Keratinocyte (primary cell): ENCODE measurements at regions not wholly inside any gene's neighbourhood (a gene's known extent, or its start where the extent isn't known, plus 50 kb on each side); places are given as distances from the start of the nearest gene placed in this dataset.

ENCODE experiments used
- DNase-seq: peaks from one replicate; pipeline ENCODE4 v3.0.0-alpha.2; 2011; ENCODE audit warnings: low read depth, missing footprints, low spot score
- FAIRE-seq: peaks from 2 replicates; lab custom pipeline; 2011; peaks lifted over from hg19 to GRCh38; lab: Jason Lieb, UNC
- H2AFZ ChIP-seq: 2 replicates; pipeline ENCODE4 v1.6.0; 2012; ENCODE audit warnings: low read length, control low read depth, inconsistent platforms; ENCODE audit not compliant: control insufficient read depth
- H3K27ac ChIP-seq: 2 replicates; pipeline ENCODE4 v1.5.1; 2011; ENCODE audit warnings: low read length; ENCODE audit not compliant: control insufficient read depth, insufficient read depth
- H3K27me3 ChIP-seq: 3 replicates; pipeline ENCODE4 v1.6.0; 2011; ENCODE audit warnings: low read length; ENCODE audit not compliant: control insufficient read depth, insufficient read depth; ENCODE audit errors: extremely low read depth
- H3K36me3 ChIP-seq, 2 experiments: 2 replicates in 1 of 2; 3 replicates in 1 of 2; pipeline ENCODE4 v1.5.1; 2011; ENCODE audit warnings: low read length in 2 of 2, mild to moderate bottlenecking in 1 of 2; ENCODE audit not compliant: control insufficient read depth in 2 of 2, insufficient read depth in 2 of 2; ENCODE audit errors: extremely low read depth in 1 of 2
- H3K4me1 ChIP-seq: 3 replicates; pipeline ENCODE4 v1.5.1; 2011; ENCODE audit warnings: low read length; ENCODE audit not compliant: control insufficient read depth, insufficient read depth; ENCODE audit errors: extremely low read depth
- H3K4me2 ChIP-seq: 3 replicates; pipeline ENCODE4 v1.6.0; 2011; ENCODE audit warnings: low read depth, low read length; ENCODE audit not compliant: control insufficient read depth, insufficient read depth; ENCODE audit errors: extremely low read depth
- H3K4me3 ChIP-seq, 3 experiments: fragments of 200-600 bp in 1 of 3; sonication (generic) in 1 of 3; 2 replicates in 2 of 3; 3 replicates in 1 of 3; pipeline ENCODE4 v1.5.1; 2011 to 2016; ENCODE audit warnings: low read length in 3 of 3, mild to moderate bottlenecking in 3 of 3, control low read depth in 2 of 3, inconsistent platforms in 1 of 3, low read depth in 1 of 3, mixed read lengths in 1 of 3, mixed run types in 1 of 3, moderate library complexity in 1 of 3; ENCODE audit not compliant: control insufficient read depth in 2 of 3, insufficient read depth in 2 of 3; ENCODE audit errors: extremely low read depth in 1 of 3
- H3K79me2 ChIP-seq: 2 replicates; pipeline ENCODE4 v1.6.0; 2012; ENCODE audit warnings: low read length; ENCODE audit not compliant: control insufficient read depth, insufficient read depth
- H3K9ac ChIP-seq: 3 replicates; pipeline ENCODE4 v1.6.0; 2011; ENCODE audit warnings: low read length; ENCODE audit not compliant: control insufficient read depth, insufficient read depth; ENCODE audit errors: extremely low read depth
- H3K9me1 ChIP-seq: 3 replicates; pipeline ENCODE4 v1.6.0; 2011; ENCODE audit warnings: low read length; ENCODE audit not compliant: control insufficient read depth, insufficient read depth; ENCODE audit errors: extremely low read depth
- H3K9me3 ChIP-seq: 2 replicates; pipeline ENCODE4 v1.5.1; 2012; ENCODE audit warnings: low read depth, low read length; ENCODE audit not compliant: control insufficient read depth
- H4K20me1 ChIP-seq: 3 replicates; pipeline ENCODE4 v1.6.0; 2011; ENCODE audit warnings: low read length; ENCODE audit not compliant: control insufficient read depth, insufficient read depth; ENCODE audit errors: extremely low read depth
- CTCF ChIP-seq, 3 experiments: IDR thresholded peaks in 1 of 3; conservative IDR thresholded peaks in 1 of 3; optimal IDR thresholded peaks in 1 of 3; 2 replicates in 2 of 3; 3 replicates in 1 of 3; pipeline versions ENCODE3 to v1.5.1; 2011; ENCODE audit warnings: low read length in 3 of 3, mild to moderate bottlenecking in 3 of 3, moderate library complexity in 2 of 3, control low read depth in 1 of 3, inconsistent platforms in 1 of 3; ENCODE audit not compliant: insufficient read depth in 2 of 3; ENCODE audit errors: extremely low read depth in 1 of 3
- EZH2 ChIP-seq: IDR thresholded peaks from one replicate; pipeline ENCODE4 v1.6.1; 2012; ENCODE audit warnings: inconsistent platforms, mild to moderate bottlenecking, low read length, moderate library complexity
- dilution Hi-C: fragments of 300-500 bp; cut with MboI; formaldehyde crosslinking; loops from one replicate; pipeline ENCODE4 v1.7.0; 2020; ENCODE audit warnings: low sequenced_read_pairs; ENCODE audit not compliant: extremely low pct_ligation_motif_present

- H3K4me1 ChIP-seq = no peaks in the 10 kb centered on the region
- no peaks in the 10 kb centered on the region for H4K20me1 ChIP-seq
- no peaks in the 10 kb centered on the region for H3K9me1 ChIP-seq
- H2AFZ ChIP-seq = no peak overlapping the region
- H3K79me2 ChIP-seq = no peaks in the 10 kb centered on the region
- FAIRE-seq (no peak), DNase-seq (no peak)
- no peak overlapping the region for H3K4me2 ChIP-seq
- TF ChIP-seq CTCF (optimal IDR thresholded peaks at IDR 0.05 in 1 of 3, IDR thresholded peaks at IDR 0.05 in 1 of 3, conservative IDR thresholded peaks at IDR 0.05 in 1 of 3; ENCODE audit: extremely low read depth in 1 of 3, insufficient read depth in 2 of 3, low read length in 3 of 3) = no peak
- no peak overlapping the region for H3K27ac ChIP-seq
- no peaks in the 10 kb centered on the region for H3K36me3 ChIP-seq
- no peak overlapping the region for H3K9ac ChIP-seq
- H3K9me3 ChIP-seq = no peaks in the 10 kb centered on the region
- no peaks in the 10 kb centered on the region for H3K27me3 ChIP-seq
- no peak overlapping the region for H3K4me3 ChIP-seq
- dilution Hi-C loops = no loop called here
Measured at GRCh38 chr1:56403321-56403720, 176.0 kb downstream of the PLPP3 start.

GRCh38 chr1:56401191-56401590 is 178.2 kb downstream of the PLPP3 start:
- Histone ChIP-seq H2AFZ (no peak overlapping the region), H3K27ac (no peak overlapping the region), H3K9ac (no peak overlapping the region), H3K9me3 (no peaks in the 10 kb centered on the region), H3K36me3 (no peaks in the 10 kb centered on the region), H3K27me3 (no peaks in the 10 kb centered on the region), H3K4me3 (no peak overlapping the region), H4K20me1 (no peaks in the 10 kb centered on the region), H3K4me1 (no peaks in the 10 kb centered on the region), H3K9me1 (no peaks in the 10 kb centered on the region), H3K79me2 (no peaks in the 10 kb centered on the region), H3K4me2 (no peak overlapping the region)
- DNase-seq (no peak), FAIRE-seq (no peak)
- TF ChIP-seq CTCF (optimal IDR thresholded peaks at IDR 0.05 in 1 of 3, IDR thresholded peaks at IDR 0.05 in 1 of 3, conservative IDR thresholded peaks at IDR 0.05 in 1 of 3; ENCODE audit: extremely low read depth in 1 of 3, insufficient read depth in 2 of 3, low read length in 3 of 3) (no peak), EZH2 (no peak)
- dilution Hi-C loops = no loop called here
